ENCODE measurements at regions not wholly inside any gene's neighbourhood (a gene's known extent, or its start where the extent isn't known, plus 50 kb on each side); places are given as distances from the start of the nearest gene placed in this dataset.
A peak's percentile ranks its signal among the peaks of the same experiment; 100 is the strongest.

- RAD21 ChIA-PET (ENCODE audit: unreplicated experiment), result interaction anchor here (0.8 to 5.2 kb wide), 13 partner anchors 10 to 612 kb away, joined by 3 to 77 read pairs (median 4); no protein-coding TSS in a partner anchor
- POLR2A ChIA-PET, result interaction anchor here (5.6 kb wide), 1 partner anchor 10 kb away, joined by 35 read pairs; no protein-coding TSS in a partner anchor
- TF ChIP-seq E2F8 (IDR thresholded peaks at IDR 0.05; ENCODE audit: low read depth, partially characterized antibody), result no peak
- peaks cover 6% of the 10 kb centered on the region; the same call in 2 of the 3 replicates for H3K9me3 ChIP-seq (replicated peaks; ENCODE audit: control insufficient read depth, insufficient read depth, low read length)
- SMC1A ChIA-PET (ENCODE audit: uncharacterized antibody, unreplicated experiment), result interaction anchor here (0.8 to 5.3 kb wide), 14 partner anchors 10 to 552 kb away, joined by 3 to 102 read pairs (median 6); no protein-coding TSS in a partner anchor
- in situ Hi-C loops (cut with MboI), result no loop called here
- no peak overlapping the region for H3K9ac ChIP-seq (ENCODE audit: control insufficient read depth, insufficient read depth, low read length)
- BruUV-seq (replicated peaks), result no TSS peak
- ATAC-seq, result no peak
- H4K20me1 ChIP-seq (ENCODE audit: control insufficient read depth, insufficient read depth), result no peaks in the 10 kb centered on the region
- peak overlapping the region; percentile 25; the same call in 1 of the 2 replicates for H3K27ac ChIP-seq (ENCODE audit: control insufficient read depth, insufficient read depth)
- CTCF ChIA-PET, result interaction anchor here (0.6 to 4.8 kb wide), 9 partner anchors 10 to 612 kb away, joined by 3 to 34 read pairs (median 3); no protein-coding TSS in a partner anchor
- 71% methylated on average over 8 of the region's 8 CpGs for WGBS (ENCODE audit: insufficient coverage, insufficient replicate concordance, low lambda C conversion rate, missing lambda C conversion rate)
- no peak overlapping the region for H2AFZ ChIP-seq (ENCODE audit: control insufficient read depth, low read depth, low read length)
- H3K36me3 ChIP-seq (ENCODE audit: control insufficient read depth in 2 of 2, insufficient read depth in 2 of 2, low read length in 1 of 2), result no peaks in the 10 kb centered on the region
- intact Hi-C loops (cut with micrococcal nuclease; ENCODE audit: unreplicated experiment), result loop anchor here (1.0 to 5.0 kb wide), 4 partner anchors 11 to 205 kb away; no protein-coding TSS in a partner anchor
- H3K4me3 ChIP-seq, result no peak overlapping the region
- no peak overlapping the region for H3K4me2 ChIP-seq (ENCODE audit: control insufficient read depth, insufficient read depth)
- H3K27me3 ChIP-seq (replicated peaks in 1 of 2; ENCODE audit: control insufficient read depth in 2 of 2, insufficient read depth in 2 of 2, low read length in 1 of 2), result no peaks in the 10 kb centered on the region
- H3K4me1 ChIP-seq (ENCODE audit: control insufficient read depth, insufficient read depth, low read length), result peaks cover 18% of the 10 kb centered on the region
- no peak for FAIRE-seq
- no peak for DNase-seq (ENCODE audit: low read depth, low spot score)
- no peaks in the 10 kb centered on the region for H3K79me2 ChIP-seq (ENCODE audit: control insufficient read depth, insufficient read depth, low read length)
Observed at GRCh38 chr3:59245859-59246501, 196.2 kb upstream of the CFAP20DC start.
